PFSK-1 (cell line): ENCODE measurements at regions not wholly inside any gene's neighbourhood (a gene's known extent, or its start where the extent isn't known, plus 50 kb on each side); places are given as distances from the start of the nearest gene placed in this dataset.

ENCODE experiments used
- FOXP2 ChIP-seq: optimal IDR thresholded peaks from 2 replicates; pipeline ENCODE3; 2011; ENCODE audit warnings: borderline replicate concordance, control low read depth, inconsistent platforms; ENCODE audit not compliant: insufficient read depth; ENCODE audit errors: extremely low read length, extremely low read depth
- POLR2AphosphoS5 ChIP-seq: IDR thresholded peaks from 2 replicates; pipeline ENCODE4 v1.6.1; 2012; ENCODE audit warnings: low read depth, mild to moderate bottlenecking, control low read depth, low read length, moderate library complexity
- REST ChIP-seq, 2 experiments: IDR thresholded peaks; 2 replicates each; pipeline versions ENCODE4 v1.6.1 to v1.8.0; 2011 to 2012; ENCODE audit warnings: low read depth in 2 of 2, low read length in 2 of 2, control low read depth in 1 of 2, inconsistent platforms in 1 of 2, mild to moderate bottlenecking in 1 of 2, moderate library complexity in 1 of 2; ENCODE audit not compliant: insufficient read depth in 1 of 2
- SIN3A ChIP-seq: IDR thresholded peaks from 2 replicates; pipeline ENCODE4 v1.6.1; 2012; ENCODE audit warnings: mild to moderate bottlenecking, low read length, moderate library complexity, borderline replicate concordance; ENCODE audit not compliant: insufficient read depth
- TAF1 ChIP-seq: IDR thresholded peaks from 2 replicates; pipeline ENCODE4 v1.6.1; 2012; ENCODE audit warnings: low read length, control low read depth, borderline replicate concordance; ENCODE audit not compliant: insufficient read depth

- no peak for TF ChIP-seq POLR2AphosphoS5
- no peak for TF ChIP-seq FOXP2
- TF ChIP-seq TAF1 = no peak
- TF ChIP-seq SIN3A = no peak
- TF ChIP-seq REST (IDR thresholded peaks at IDR 0.05; ENCODE audit: insufficient read depth in 1 of 2, low read depth in 2 of 2, low read length in 2 of 2) = no peak
Observed at GRCh38 chr9:31745886-31746285, 638.6 kb upstream of the ACO1 start.

- TF ChIP-seq SIN3A (no peak), TAF1 (no peak), POLR2AphosphoS5 (no peak), REST (IDR thresholded peaks at IDR 0.05; ENCODE audit: insufficient read depth in 1 of 2, low read depth in 2 of 2, low read length in 2 of 2) (no peak), FOXP2 (no peak)
Observed at GRCh38 chr9:31753756-31754155, 630.7 kb upstream of the ACO1 start.

DNA sequence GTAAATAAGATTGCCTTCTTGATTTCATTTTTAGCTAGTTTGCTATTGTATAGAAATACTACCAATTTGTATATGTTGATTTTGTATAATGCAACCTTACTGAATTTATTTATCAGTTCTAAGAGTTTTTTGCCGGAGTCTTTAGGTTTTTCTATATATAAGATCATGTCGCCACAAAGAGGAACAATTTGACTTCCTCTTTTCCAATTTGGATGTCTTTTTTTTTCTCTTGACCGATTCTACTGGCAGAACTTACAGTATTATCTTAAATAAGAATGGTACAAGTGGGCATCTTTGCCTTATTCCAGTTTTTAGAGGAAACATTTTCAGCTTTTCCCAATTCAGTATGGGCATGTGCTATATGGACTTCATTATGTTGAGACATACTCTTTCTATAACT lies 624.7 kb upstream of the ACO1 start:
- TF ChIP-seq REST (IDR thresholded peaks at IDR 0.05; ENCODE audit: insufficient read depth in 1 of 2, low read depth in 2 of 2, low read length in 2 of 2) = no peak
- no peak for TF ChIP-seq FOXP2
- no peak for TF ChIP-seq SIN3A
- no peak for TF ChIP-seq TAF1
- TF ChIP-seq POLR2AphosphoS5 = no peak

GRCh38 chr9:31774571-31774970 lies 609.9 kb upstream of the ACO1 start:
- TF ChIP-seq TAF1 (no peak), SIN3A (no peak), FOXP2 (no peak), POLR2AphosphoS5 (no peak), REST (IDR thresholded peaks at IDR 0.05; ENCODE audit: insufficient read depth in 1 of 2, low read depth in 2 of 2, low read length in 2 of 2) (no peak)

GRCh38 chr9:31776471-31776870 lies 608.0 kb upstream of the ACO1 start:
- TF ChIP-seq TAF1 (no peak), POLR2AphosphoS5 (no peak), REST (IDR thresholded peaks at IDR 0.05; ENCODE audit: insufficient read depth in 1 of 2, low read depth in 2 of 2, low read length in 2 of 2) (no peak), FOXP2 (no peak), SIN3A (no peak)
